Psoas muscle (tissue), 7 donors: ENCODE measurements at regions not wholly inside any gene's neighbourhood (a gene's known extent, or its start where the extent isn't known, plus 50 kb on each side); places are given as distances from the start of the nearest gene placed in this dataset.

Experiments
- ATAC-seq, 4 donors: fragments of 200-7000 bp; cut with Tn5 transposase; one replicate each; pipeline ENCODE4 v1.9.1; 2020; ENCODE audit warnings: moderate library complexity in 3 of 4, mild to moderate bottlenecking in 2 of 4
- DNase-seq, 2 donors: peaks; one replicate each; pipeline ENCODE4 v3.0.0-alpha.2; 2020
- H3K27ac ChIP-seq: fragments of 200-600 bp; one replicate; pipeline ENCODE4 v1.8.0; 2022
- H3K27me3 ChIP-seq, 3 donors: fragments of 200-600 bp in 1 of 3; one replicate each; pipeline versions ENCODE4 v1.6.1 to v1.8.0; 2013 to 2022; ENCODE audit warnings: low read length in 2 of 3, mild to moderate bottlenecking in 2 of 3, moderate library complexity in 1 of 3; ENCODE audit not compliant: insufficient read depth in 3 of 3
- H3K36me3 ChIP-seq, 2 donors: fragments of 200-600 bp in 1 of 2; one replicate each; pipeline versions ENCODE4 v1.6.1 to v1.8.0; 2013 to 2022; ENCODE audit warnings: low read depth in 1 of 2, mild to moderate bottlenecking in 1 of 2, moderate library complexity in 1 of 2; ENCODE audit not compliant: insufficient read depth in 1 of 2
- H3K4me1 ChIP-seq: fragments of 200-600 bp; one replicate; pipeline ENCODE4 v1.8.0; 2022
- H3K4me3 ChIP-seq: fragments of 200-600 bp; one replicate; pipeline ENCODE4 v1.8.0; 2022; ENCODE audit warnings: mild to moderate bottlenecking
- H3K9me3 ChIP-seq: fragments of 200-600 bp; one replicate; pipeline ENCODE4 v1.8.0; 2022
- CTCF ChIP-seq: fragments of 200-600 bp; IDR thresholded peaks from one replicate; pipeline ENCODE4 v1.8.0; 2022; ENCODE audit warnings: antibody characterized with exemption
- WGBS, 3 donors: extraction: QIAGEN DNeasy Blood & Tissue Kit; methylation state at CpG; one replicate each; pipeline versions ENCODE4 v1.1.6 to v1.1.7; 2013; 5-methylcytosine and 5-hydroxymethylcytosine counted together
- intact Hi-C, 2 donors: fragments of 100-400 bp; cut with DNase I; formaldehyde crosslinking; loops; one replicate each; pipeline versions ENCODE4 v1.11.0 to v1.14.2; 2022
- donor health status: healthy with polysubstance abuse.
- donor health status: DM: no; HTN: no; CAD: no; lungs with moderate emphysema.
- donor health status: Bipolar disorder and iron deficiency.
- donor health status: healthy.
- donor health status: DM: yes; HTN: yes; CAD: no.
- donor health status: DM: no; HTN: no; CAD: no.
- donor health status: DM: yes; HTN: yes; CAD: no.

GRCh38 chr2:120502761-120503160 is 156.8 kb downstream of the INHBB start:
- peaks cover 15% of the 10 kb centered on the region for H3K4me1 ChIP-seq
- no peak overlapping the region for H3K4me3 ChIP-seq
- H3K27me3 ChIP-seq = no peaks in the 10 kb centered on the region
- intact Hi-C loops = loop anchor here in 1 of 2 donors (5.0 kb wide), 2 partner anchors 35 to 50 kb away; no protein-coding TSS in a partner anchor
- H3K27ac ChIP-seq = no peak overlapping the region
- no peaks in the 10 kb centered on the region for H3K9me3 ChIP-seq
- no peaks in the 10 kb centered on the region for H3K36me3 ChIP-seq
- ATAC-seq = no peak
- no peak for TF ChIP-seq CTCF
- 90 to 95% (median 91%) methylated on average over 2 of the region's 2 CpGs for WGBS, 3 donors
- no peak for DNase-seq

GRCh38 chr2:120503206-120503792 is 157.4 kb downstream of the INHBB start:
- Histone ChIP-seq H3K4me3 (no peak overlapping the region), H3K4me1 (peaks cover 15% of the 10 kb centered on the region), H3K27ac (peak overlapping the region; percentile 80), H3K36me3 (no peaks in the 10 kb centered on the region), H3K27me3 (no peaks in the 10 kb centered on the region), H3K9me3 (no peaks in the 10 kb centered on the region)
- ATAC-seq (peak in 1 of 4 donors; percentile 7), DNase-seq (no peak)
- intact Hi-C loops = loop anchor here in 1 of 2 donors (5.0 kb wide), 2 partner anchors 36 to 49 kb away; no protein-coding TSS in a partner anchor
- no peak for TF ChIP-seq CTCF
- WGBS, 3 donors = 54 to 66% (median 60%) methylated on average over 17 of the region's 17 CpGs

GRCh38 chr2:120503793-120504571 is 158.0 kb downstream of the INHBB start:
- peak; percentile 75 to 94 for DNase-seq
- no peak overlapping the region for H3K4me3 ChIP-seq
- peak; percentile 89 to 94 (median 92) for ATAC-seq
- H3K9me3 ChIP-seq = no peaks in the 10 kb centered on the region
- H3K4me1 ChIP-seq = peaks cover 15% of the 10 kb centered on the region
- no peaks in the 10 kb centered on the region for H3K36me3 ChIP-seq
- peak; percentile 7 for TF ChIP-seq CTCF
- 25 to 39% (median 30%) methylated on average over 23 of the region's 23 CpGs for WGBS, 3 donors
- intact Hi-C loops = loop anchor here in 1 of 2 donors (5.0 kb wide), 2 partner anchors 37 to 48 kb away; no protein-coding TSS in a partner anchor
- H3K27ac ChIP-seq = peak overlapping the region; percentile 80
- H3K27me3 ChIP-seq = no peaks in the 10 kb centered on the region

GRCh38 chr2:120504936-120505705 is 159.2 kb downstream of the INHBB start:
- no peaks in the 10 kb centered on the region for H3K9me3 ChIP-seq
- intact Hi-C loops = loop anchor here in 1 of 2 donors (5.0 kb wide), 2 partner anchors 38 to 47 kb away; no protein-coding TSS in a partner anchor
- H3K27me3 ChIP-seq = no peaks in the 10 kb centered on the region
- no peaks in the 10 kb centered on the region for H3K36me3 ChIP-seq
- no peak for ATAC-seq
- no peak overlapping the region for H3K4me3 ChIP-seq
- no peak for DNase-seq
- 87 to 88% (median 87%) methylated on average over 15 of the region's 15 CpGs for WGBS, 3 donors
- H3K4me1 ChIP-seq = peaks cover 15% of the 10 kb centered on the region
- TF ChIP-seq CTCF = no peak
- H3K27ac ChIP-seq = peak overlapping the region; percentile 80
